Body of pancreas (tissue), 4 donors: ENCODE measurements at regions not wholly inside any gene's neighbourhood (a gene's known extent, or its start where the extent isn't known, plus 50 kb on each side); places are given as distances from the start of the nearest gene placed in this dataset.

ENCODE experiments used
- ATAC-seq: fragments of 150-250 bp; one replicate; pipeline ENCODE4 v1.9.1; 2016
- DNase-seq, 4 donors: peaks; one replicate each; pipeline ENCODE4 v3.0.0-alpha.2; 2019
- H3K27ac ChIP-seq, 4 donors: fragments of 200-600 bp; sonication (generic); 1 replicate in 3 of 4; 2 replicates in 1 of 4; pipeline versions ENCODE4 v1.5.1 to v1.6.1; 2016 to 2019; ENCODE audit warnings: mild to moderate bottlenecking in 1 of 4, mixed read lengths in 1 of 4, moderate library complexity in 1 of 4
- H3K27me3 ChIP-seq, 2 donors: fragments of 200-600 bp; sonication (generic); one replicate each; pipeline ENCODE4 v1.6.0; 2016; ENCODE audit warnings: mild to moderate bottlenecking in 1 of 2
- H3K36me3 ChIP-seq, 2 donors: fragments of 200-600 bp; sonication (generic); replicated peaks in 1 of 2; 2 replicates each; pipeline ENCODE4 v1.5.1; 2016; ENCODE audit warnings: low read depth in 2 of 2; ENCODE audit not compliant: insufficient read depth in 1 of 2
- H3K4me1 ChIP-seq: fragments of 200-600 bp; sonication (generic); one replicate; pipeline ENCODE4 v1.6.0; 2016
- H3K4me3 ChIP-seq, 2 donors: fragments of 200-600 bp; sonication (generic); 1 replicate in 1 of 2; 2 replicates in 1 of 2; pipeline ENCODE4 v1.5.1; 2016 to 2019
- H3K9me3 ChIP-seq, 3 donors: fragments of 200-600 bp; sonication (generic); 1 replicate in 2 of 3; 2 replicates in 1 of 3; pipeline ENCODE4 v1.5.1; 2016
- CTCF ChIP-seq, 7 experiments: fragments of 450-650 bp in 4 of 7; fragments of 200-600 bp in 3 of 7; sonication (generic) in 3 of 7; IDR thresholded peaks; one replicate each; pipeline ENCODE4 v1.5.1; 2016 to 2019; ENCODE audit warnings: antibody characterized with exemption in 7 of 7
- POLR2A ChIP-seq, 3 donors: fragments of 450-650 bp; IDR thresholded peaks; one replicate each; pipeline ENCODE4 v1.6.1; 2016; ENCODE audit warnings: antibody characterized with exemption in 3 of 3, mild to moderate bottlenecking in 2 of 3
- WGBS, 2 donors: methylation state at CpG; one replicate each; pipeline ENCODE4 v1.1.5; 2017; 5-methylcytosine and 5-hydroxymethylcytosine counted together
- intact Hi-C: fragments of 100-400 bp; cut with DNase I; formaldehyde crosslinking; loops from one replicate; pipeline ENCODE4 v1.15.1; 2023

- H3K36me3 ChIP-seq = no peaks in the 10 kb centered on the region
- TF ChIP-seq POLR2A (IDR thresholded peaks at IDR 0.05) (no peak), CTCF (IDR thresholded peaks at IDR 0.05) (no peak)
- ATAC-seq (no peak), DNase-seq (no peak)
- H3K9me3 ChIP-seq = no peaks in the 10 kb centered on the region
- no peak overlapping the region for H3K27ac ChIP-seq
- H3K4me1 ChIP-seq = no peaks in the 10 kb centered on the region
- H3K4me3 ChIP-seq = no peak overlapping the region
- intact Hi-C loops = no loop called here
- WGBS, 2 donors = 44 to 46% methylated on average over 2 of the region's 2 CpGs
- H3K27me3 ChIP-seq = no peaks in the 10 kb centered on the region
These were observed 1583.8 kb downstream of the NCAM2 start for GRCh38 chr21:22582026-22582425.

DNA sequence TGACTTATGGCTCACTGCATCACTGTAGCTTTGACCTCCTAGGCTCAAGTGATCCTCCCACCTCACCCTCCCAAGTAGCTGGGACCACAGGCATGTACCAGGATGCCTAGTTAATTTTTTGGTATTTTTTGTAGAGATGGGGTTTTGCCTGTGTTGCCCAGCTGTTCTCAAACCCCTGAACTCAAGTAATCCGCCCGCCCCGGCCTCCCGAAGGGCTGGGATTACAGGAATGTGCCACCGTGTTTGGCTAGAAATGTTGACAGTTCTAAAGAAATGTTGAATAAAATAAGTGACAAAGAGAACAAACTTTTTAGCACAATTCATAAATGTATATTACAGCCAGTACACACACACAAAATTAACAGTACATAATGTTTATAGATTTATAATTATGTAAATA lies 1586.1 kb downstream of the NCAM2 start:
- 75 to 76% methylated on average over 5 of the region's 5 CpGs for WGBS, 2 donors
- intact Hi-C loops = no loop called here
- H3K27ac ChIP-seq = no peak overlapping the region
- no peaks in the 10 kb centered on the region for H3K27me3 ChIP-seq
- H3K36me3 ChIP-seq = no peaks in the 10 kb centered on the region
- H3K9me3 ChIP-seq = no peaks in the 10 kb centered on the region
- ATAC-seq = no peak
- H3K4me3 ChIP-seq = no peak overlapping the region
- TF ChIP-seq POLR2A (IDR thresholded peaks at IDR 0.05) (no peak), CTCF (IDR thresholded peaks at IDR 0.05) (no peak)
- DNase-seq = no peak
- H3K4me1 ChIP-seq = no peaks in the 10 kb centered on the region

DNA sequence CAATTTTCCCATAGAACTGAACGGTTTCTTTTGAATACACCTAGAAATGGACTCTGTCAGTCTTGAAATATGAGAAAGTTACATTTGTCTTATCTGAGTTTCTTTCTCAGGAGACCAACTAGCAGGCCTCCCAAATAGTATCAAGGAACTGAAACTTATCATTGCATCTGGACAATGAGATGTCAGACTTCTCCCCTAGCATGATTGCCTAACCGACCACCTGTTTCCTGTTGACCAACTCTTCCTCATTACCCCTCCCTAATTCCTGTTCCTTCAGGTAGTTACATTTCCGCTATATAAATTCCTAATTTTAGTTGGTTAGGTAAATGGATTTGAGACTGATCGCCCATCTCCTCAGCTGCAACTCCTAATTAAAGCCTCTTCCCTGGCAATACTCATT lies 1587.3 kb downstream of the NCAM2 start:
- intact Hi-C loops = no loop called here
- no peaks in the 10 kb centered on the region for H3K9me3 ChIP-seq
- 49 to 69% methylated on average over 4 of the region's 4 CpGs for WGBS, 2 donors

DNA sequence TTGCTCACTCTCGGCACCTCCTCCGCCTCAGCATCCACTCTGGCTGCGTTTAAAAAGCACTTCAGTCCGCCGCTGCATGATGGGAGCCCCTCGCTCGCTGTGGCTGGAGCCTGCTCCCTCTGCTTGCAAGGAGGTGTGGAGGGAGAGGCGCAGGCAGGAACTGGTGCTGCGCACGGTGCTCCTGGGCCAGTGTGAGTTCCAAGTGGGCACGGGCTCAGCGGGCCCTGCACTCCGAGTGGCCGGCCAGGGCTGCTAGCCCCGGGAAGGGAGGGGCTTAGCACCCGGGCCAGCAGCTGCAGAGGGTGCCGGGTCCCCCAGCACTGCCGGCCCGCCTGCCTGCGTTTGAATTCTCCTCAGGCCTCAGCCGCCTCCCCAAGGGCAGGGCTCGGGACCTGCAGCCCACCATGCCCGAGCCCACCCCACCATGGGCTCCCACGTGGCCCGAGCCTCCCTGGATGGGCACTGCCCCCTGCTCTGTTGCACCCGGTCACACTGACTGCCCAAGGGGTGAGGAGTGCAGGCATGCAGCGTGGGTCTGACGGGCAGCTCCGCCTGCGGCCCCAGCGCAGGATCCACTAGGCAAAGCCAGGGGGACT lies 1599.5 kb downstream of the NCAM2 start:
- intact Hi-C loops = no loop called here
- Histone ChIP-seq H3K4me1 (no peaks in the 10 kb centered on the region), H3K27ac (no peak overlapping the region), H3K4me3 (no peak overlapping the region), H3K27me3 (no peaks in the 10 kb centered on the region), H3K36me3 (no peaks in the 10 kb centered on the region), H3K9me3 (no peaks in the 10 kb centered on the region)
- 72 to 80% methylated on average over 16 to 30 of the region's 31 CpGs for WGBS, 2 donors
- no peak for DNase-seq
- no peak for TF ChIP-seq CTCF (IDR thresholded peaks at IDR 0.05)
- TF ChIP-seq POLR2A (IDR thresholded peaks at IDR 0.05) = no peak
- ATAC-seq = no peak

More for the DNA sequence above, 1587.3 kb downstream of the NCAM2 start:
- Histone ChIP-seq H3K27ac (no peak overlapping the region), H3K27me3 (no peaks in the 10 kb centered on the region), H3K4me1 (no peaks in the 10 kb centered on the region), H3K36me3 (no peaks in the 10 kb centered on the region), H3K4me3 (no peak overlapping the region)
- DNase-seq (no peak), ATAC-seq (no peak)
- no peak for TF ChIP-seq CTCF (IDR thresholded peaks at IDR 0.05)
- TF ChIP-seq POLR2A (IDR thresholded peaks at IDR 0.05) = no peak

GRCh38 chr21:22609802-22610201 lies 1611.6 kb downstream of the NCAM2 start:
- no peak for ATAC-seq
- intact Hi-C loops = no loop called here
- no peaks in the 10 kb centered on the region for H3K4me1 ChIP-seq
- H3K27me3 ChIP-seq = no peaks in the 10 kb centered on the region
- no peaks in the 10 kb centered on the region for H3K36me3 ChIP-seq
- H3K4me3 ChIP-seq = no peak overlapping the region
- H3K9me3 ChIP-seq = no peaks in the 10 kb centered on the region
- DNase-seq = no peak
- TF ChIP-seq CTCF (IDR thresholded peaks at IDR 0.05) (no peak), POLR2A (IDR thresholded peaks at IDR 0.05) (no peak)
- WGBS, 2 donors = 58 to 70% methylated on average over 3 of the region's 3 CpGs
- no peak overlapping the region for H3K27ac ChIP-seq
